NCI-H748 (cell line): ENCODE measurements at regions not wholly inside any gene's neighbourhood (a gene's known extent, or its start where the extent isn't known, plus 50 kb on each side); places are given as distances from the start of the nearest gene placed in this dataset.
"Not testable (repeated sequence)": the region's sequence is repeated elsewhere in the genome, so short reads cannot be mapped to it uniquely, and the experiment has no call there.

Source experiments
- DNase-seq: peaks from one replicate; lab custom pipeline; 2025; ENCODE audit not compliant: unreplicated experiment; lab: John Stamatoyannopoulos, UW

DNA sequence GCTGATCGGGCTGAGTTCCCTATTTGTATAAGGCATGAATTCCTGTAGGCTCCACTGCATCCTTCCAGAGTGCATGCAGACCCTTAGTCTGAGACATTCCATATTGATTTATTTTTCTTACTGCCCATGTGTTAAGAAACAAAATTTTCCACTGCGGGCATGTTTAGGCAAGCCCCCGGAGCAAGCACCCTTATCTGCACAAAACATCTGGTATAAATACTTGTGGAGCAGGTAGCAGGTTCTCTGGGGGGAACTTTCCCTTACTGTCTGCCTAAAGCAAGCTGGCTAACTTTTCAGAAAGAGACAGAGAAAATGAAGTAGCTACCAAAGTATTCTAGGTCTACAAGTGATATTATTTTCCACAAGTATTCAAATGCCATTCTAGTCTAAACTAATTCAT, 1338.5 kb upstream of the PCDH10 start:
- DNase-seq = not testable (repeated sequence)
